Panc1 (cell line): ENCODE measurements at regions not wholly inside any gene's neighbourhood (a gene's known extent, or its start where the extent isn't known, plus 50 kb on each side); places are given as distances from the start of the nearest gene placed in this dataset.

Experiments used
- CTCF ChIP-seq: fragments of 450-650 bp; IDR thresholded peaks from 2 replicates; pipeline ENCODE4 v1.5.1; 2017; ENCODE audit warnings: mild to moderate bottlenecking
- POLR2AphosphoS5 ChIP-seq: IDR thresholded peaks from 2 replicates; pipeline ENCODE4 v1.6.1; 2012; ENCODE audit warnings: mild to moderate bottlenecking, low read depth, low read length, moderate library complexity
- SIN3A ChIP-seq: IDR thresholded peaks from 2 replicates; pipeline ENCODE4 v1.6.1; 2012; ENCODE audit warnings: low read depth, mild to moderate bottlenecking, low read length, moderate library complexity, borderline replicate concordance; ENCODE audit not compliant: insufficient read depth

GRCh38 chrX:15033917-15034316 lies 160.7 kb downstream of the MOSPD2 start:
- TF ChIP-seq CTCF: no peak
- TF ChIP-seq POLR2AphosphoS5: no peak
- no peak for TF ChIP-seq SIN3A
